Activated CD8-positive, alpha-beta T cell treated with anti-CD3 and anti-CD28 coated beads for 36 hours (primary cell): ENCODE measurements at regions not wholly inside any gene's neighbourhood (a gene's known extent, or its start where the extent isn't known, plus 50 kb on each side); places are given as distances from the start of the nearest gene placed in this dataset.
A peak's percentile ranks its signal among the peaks of the same experiment; 100 is the strongest.

Experiments used
- ATAC-seq: fragments of 200-7000 bp; cut with Tn5 transposase; one replicate; pipeline ENCODE4 v1.10.0; 2021; ENCODE audit warnings: mild to moderate bottlenecking, moderate library complexity
- CTCF ChIA-PET: fragments of 350-600 bp; sonication (Branson Sonifier 250); formaldehyde crosslinking; loops from one replicate; lab custom pipeline; 2021; ENCODE audit warnings: antibody characterized with exemption; lab: Charles Lee
- POLR2A ChIA-PET: fragments of 350-600 bp; sonication (Branson Sonifier 250); formaldehyde crosslinking; loops from one replicate; lab custom pipeline; 2021; ENCODE audit warnings: antibody characterized with exemption; lab: Charles Lee
- DNase-seq: peaks from one replicate; pipeline ENCODE4 v3.0.0-alpha.2; 2020
- H3K27ac Mint-ChIP-seq: one replicate; pipeline ENCODE4 v1.8.0; 2021; ENCODE audit warnings: mild to moderate bottlenecking, mixed read lengths
- H3K27me3 Mint-ChIP-seq: one replicate; pipeline ENCODE4 v1.8.0; 2021; ENCODE audit warnings: mixed read lengths
- H3K36me3 Mint-ChIP-seq: one replicate; pipeline ENCODE4 v1.8.0; 2021; ENCODE audit warnings: low read depth, mixed read lengths
- H3K4me1 Mint-ChIP-seq: one replicate; pipeline ENCODE4 v1.8.0; 2021; ENCODE audit warnings: low read depth, mixed read lengths
- H3K4me3 Mint-ChIP-seq: one replicate; pipeline ENCODE4 v1.8.0; 2021; ENCODE audit warnings: mild to moderate bottlenecking, moderate library complexity, mixed read lengths
- H3K9me3 Mint-ChIP-seq: one replicate; pipeline ENCODE4 v1.8.0; 2021; ENCODE audit warnings: mixed read lengths
- CTCF ChIP-seq: fragments of 200-600 bp; IDR thresholded peaks from one replicate; pipeline ENCODE4 v1.8.0; 2022; ENCODE audit warnings: antibody characterized with exemption, mild to moderate bottlenecking
- intact Hi-C: fragments of 100-400 bp; cut with micrococcal nuclease; formaldehyde crosslinking; loops from one replicate; pipeline ENCODE4 v1.10.0; 2022

- Mint-ChIP-seq H3K4me1 (no peaks in the 10 kb centered on the region), H3K36me3 (no peaks in the 10 kb centered on the region), H3K4me3 (no peak overlapping the region), H3K9me3 (no peaks in the 10 kb centered on the region), H3K27me3 (no peaks in the 10 kb centered on the region), H3K27ac (no peak overlapping the region)
- intact Hi-C loops, result no loop called here
- TF ChIP-seq CTCF, result no peak
- CTCF ChIA-PET, result no interaction called here
- ATAC-seq, result no peak
- POLR2A ChIA-PET, result no interaction called here
- DNase-seq, result no peak
These were observed 116.9 kb upstream of the MEF2C start for GRCh38 chr5:88999853-89000252.

GRCh38 chr5:88997937-88998336 is 115.0 kb upstream of the MEF2C start:
- Mint-ChIP-seq H3K4me1 (no peaks in the 10 kb centered on the region), H3K27ac (no peak overlapping the region), H3K9me3 (no peaks in the 10 kb centered on the region), H3K4me3 (no peak overlapping the region), H3K36me3 (no peaks in the 10 kb centered on the region), H3K27me3 (no peaks in the 10 kb centered on the region)
- ATAC-seq (no peak), DNase-seq (no peak)
- ChIA-PET CTCF (no interaction called here), POLR2A (no interaction called here)
- TF ChIP-seq CTCF, result no peak
- intact Hi-C loops, result no loop called here

- peaks cover 9% of the 10 kb centered on the region for H3K27me3 Mint-ChIP-seq
- no peak overlapping the region for H3K27ac Mint-ChIP-seq
- DNase-seq (no peak), ATAC-seq (no peak)
- no peaks in the 10 kb centered on the region for H3K36me3 Mint-ChIP-seq
- ChIA-PET CTCF (no interaction called here), POLR2A (no interaction called here)
- intact Hi-C loops, result no loop called here
- peaks cover 12% of the 10 kb centered on the region for H3K4me1 Mint-ChIP-seq
- TF ChIP-seq CTCF, result no peak
- H3K4me3 Mint-ChIP-seq, result no peak overlapping the region
- peaks cover 4% of the 10 kb centered on the region for H3K9me3 Mint-ChIP-seq
These were observed 101.1 kb upstream of the MEF2C start for GRCh38 chr5:88984040-88984439.

- Mint-ChIP-seq H3K4me3 (no peak overlapping the region), H3K9me3 (peaks cover 1% of the 10 kb centered on the region), H3K4me1 (peaks cover 15% of the 10 kb centered on the region), H3K36me3 (no peaks in the 10 kb centered on the region), H3K27ac (no peak overlapping the region), H3K27me3 (peaks cover 5% of the 10 kb centered on the region)
- no peak for DNase-seq
- intact Hi-C loops, result no loop called here
- ChIA-PET POLR2A (no interaction called here), CTCF (no interaction called here)
- no peak for TF ChIP-seq CTCF
- ATAC-seq, result no peak
These were observed 96.7 kb upstream of the MEF2C start for GRCh38 chr5:88979726-88980125.

GRCh38 chr5:88979244-88979643 is 96.3 kb upstream of the MEF2C start:
- Mint-ChIP-seq H3K27me3 (peaks cover 5% of the 10 kb centered on the region), H3K36me3 (no peaks in the 10 kb centered on the region), H3K4me3 (no peak overlapping the region), H3K4me1 (peaks cover 15% of the 10 kb centered on the region), H3K27ac (no peak overlapping the region), H3K9me3 (peaks cover 1% of the 10 kb centered on the region)
- ChIA-PET CTCF (no interaction called here), POLR2A (no interaction called here)
- intact Hi-C loops, result no loop called here
- ATAC-seq (peak; percentile 80), DNase-seq (peak; percentile 25)
- no peak for TF ChIP-seq CTCF
